H9 (cell line): ENCODE measurements at regions not wholly inside any gene's neighbourhood (a gene's known extent, or its start where the extent isn't known, plus 50 kb on each side); places are given as distances from the start of the nearest gene placed in this dataset.

Experiments used
- DNase-seq: peaks from one replicate; pipeline ENCODE4 v3.0.0-alpha.2; 2017
- H2AFZ ChIP-seq: one replicate; pipeline ENCODE4 v1.6.1; 2013; ENCODE audit warnings: mild to moderate bottlenecking, low read length, control low read depth, moderate library complexity
- H2AK5ac ChIP-seq: 2 replicates; pipeline ENCODE4 v1.6.1; 2013; ENCODE audit warnings: low read length, control low read depth, mixed read lengths; ENCODE audit not compliant: insufficient read length
- H2BK120ac ChIP-seq: one replicate; pipeline ENCODE4 v1.6.1; 2013; ENCODE audit warnings: low read depth, mild to moderate bottlenecking, low read length, control low read depth, inconsistent platforms; ENCODE audit not compliant: poor library complexity, severe bottlenecking
- H2BK12ac ChIP-seq: 2 replicates; pipeline ENCODE4 v1.6.1; 2013; ENCODE audit warnings: low read length, control low read depth, mixed read lengths, low read depth; ENCODE audit not compliant: insufficient read length
- H2BK15ac ChIP-seq: 2 replicates; pipeline ENCODE4 v1.6.1; 2013; ENCODE audit warnings: low read depth, low read length, control low read depth
- H2BK20ac ChIP-seq: one replicate; pipeline ENCODE4 v1.6.1; 2013; ENCODE audit warnings: low read depth, mild to moderate bottlenecking, low read length, control low read depth, inconsistent platforms; ENCODE audit not compliant: poor library complexity, severe bottlenecking
- H2BK5ac ChIP-seq: 2 replicates; pipeline ENCODE4 v1.6.1; 2013; ENCODE audit warnings: low read length, control low read depth, mixed read lengths; ENCODE audit not compliant: insufficient read length
- H3K14ac ChIP-seq: 2 replicates; pipeline ENCODE4 v1.6.1; 2013; ENCODE audit warnings: low read length, control low read depth; ENCODE audit not compliant: insufficient read depth
- H3K18ac ChIP-seq: 2 replicates; pipeline ENCODE4 v1.6.1; 2013; ENCODE audit warnings: low read depth, mild to moderate bottlenecking, mixed read lengths, low read length, control low read depth; ENCODE audit not compliant: insufficient read length
- H3K23ac ChIP-seq: 2 replicates; pipeline ENCODE4 v1.6.1; 2013; ENCODE audit warnings: low read length, control low read depth, mixed read lengths, low read depth; ENCODE audit not compliant: insufficient read length
- H3K23me2 ChIP-seq: 2 replicates; pipeline ENCODE4 v1.6.1; 2013; ENCODE audit warnings: low read depth, mild to moderate bottlenecking, mixed read lengths, low read length, control low read depth; ENCODE audit not compliant: insufficient read length, poor library complexity, severe bottlenecking
- H3K27ac ChIP-seq: 2 replicates; pipeline ENCODE4 v1.5.1; 2013; ENCODE audit warnings: low read length, control low read depth, mixed read lengths, low read depth; ENCODE audit not compliant: insufficient read length
- H3K27me3 ChIP-seq: 2 replicates; pipeline ENCODE4 v1.6.1; 2013; ENCODE audit warnings: low read length, control low read depth, inconsistent platforms; ENCODE audit not compliant: insufficient read depth
- H3K4ac ChIP-seq: 2 replicates; pipeline ENCODE4 v1.6.1; 2013; ENCODE audit warnings: low read depth, mild to moderate bottlenecking, control low read depth, inconsistent platforms, low read length, moderate library complexity
- H3K4me1 ChIP-seq: 2 replicates; pipeline ENCODE4 v1.6.1; 2013; ENCODE audit warnings: low read length, control low read depth, inconsistent platforms; ENCODE audit not compliant: insufficient read depth
- H3K4me2 ChIP-seq: 2 replicates; pipeline ENCODE4 v1.6.1; 2013; ENCODE audit warnings: low read length, control low read depth, mixed read lengths; ENCODE audit not compliant: insufficient read length, insufficient read depth
- H3K56ac ChIP-seq: 2 replicates; pipeline ENCODE4 v1.6.1; 2013; ENCODE audit warnings: low read depth, mild to moderate bottlenecking, mixed read lengths, low read length, control low read depth; ENCODE audit not compliant: insufficient read length
- H3K79me1 ChIP-seq: 2 replicates; pipeline ENCODE4 v1.6.1; 2013; ENCODE audit warnings: low read depth, mild to moderate bottlenecking, moderate library complexity, low read length, control low read depth, inconsistent platforms; ENCODE audit not compliant: insufficient read depth, poor library complexity, severe bottlenecking
- H3K79me2 ChIP-seq: 2 replicates; pipeline ENCODE4 v1.6.1; 2013; ENCODE audit warnings: low read length, control low read depth, inconsistent platforms; ENCODE audit not compliant: insufficient read depth
- H3K9ac ChIP-seq: 2 replicates; pipeline ENCODE4 v1.6.1; 2013; ENCODE audit warnings: low read length, control low read depth, mixed read lengths; ENCODE audit not compliant: insufficient read length; ENCODE audit errors: extremely low read depth
- H3K9me3 ChIP-seq: one replicate; pipeline ENCODE4 v1.6.1; 2013; ENCODE audit warnings: low read depth, low read length, inconsistent platforms; ENCODE audit not compliant: control insufficient read depth
- H3T11ph ChIP-seq: one replicate; pipeline ENCODE4 v1.6.1; 2013; ENCODE audit warnings: mild to moderate bottlenecking, low read length, control low read depth, inconsistent platforms
- H4K20me1 ChIP-seq: one replicate; pipeline ENCODE4 v1.6.1; 2013; ENCODE audit not compliant: control insufficient read depth, insufficient read length, insufficient read depth
- H4K5ac ChIP-seq: 2 replicates; pipeline ENCODE4 v1.6.1; 2013; ENCODE audit warnings: low read depth, mild to moderate bottlenecking, mixed read lengths, low read length, control low read depth; ENCODE audit not compliant: insufficient read length
- H4K8ac ChIP-seq: replicated peaks from 2 replicates; pipeline ENCODE4 v1.6.1; 2013; ENCODE audit warnings: low read length, control low read depth, mixed read lengths, low read depth; ENCODE audit not compliant: insufficient read length
- H4K91ac ChIP-seq: 2 replicates; pipeline ENCODE4 v1.6.1; 2013; ENCODE audit warnings: low read depth, mild to moderate bottlenecking, moderate library complexity, mixed read lengths, low read length, control low read depth; ENCODE audit not compliant: insufficient read length
- H3K27ac Mint-ChIP-seq, 3 experiments: 2 replicates in 2 of 3; 3 replicates in 1 of 3; pipeline ENCODE4 v1.8.0; 2020 to 2021; ENCODE audit warnings: mixed read lengths in 3 of 3, mild to moderate bottlenecking in 1 of 3, moderate library complexity in 1 of 3
- H3K27me3 Mint-ChIP-seq: 2 replicates; pipeline ENCODE4 v1.8.0; 2021; ENCODE audit warnings: low read depth, mild to moderate bottlenecking, moderate library complexity, mixed read lengths
- H3K36me3 Mint-ChIP-seq, 3 experiments: 2 replicates in 2 of 3; 3 replicates in 1 of 3; pipeline ENCODE4 v1.8.0; 2020 to 2021; ENCODE audit warnings: low read depth in 3 of 3, mixed read lengths in 3 of 3; ENCODE audit not compliant: insufficient read depth in 1 of 3
- H3K4me1 Mint-ChIP-seq, 2 experiments: 2 replicates each; pipeline ENCODE4 v1.8.0; 2020; ENCODE audit warnings: mixed read lengths in 2 of 2
- H3K4me3 Mint-ChIP-seq, 2 experiments: 2 replicates in 1 of 2; 3 replicates in 1 of 2; pipeline ENCODE4 v1.8.0; 2020 to 2021; ENCODE audit warnings: mild to moderate bottlenecking in 2 of 2, mixed read lengths in 2 of 2, moderate library complexity in 1 of 2
- H3K9me3 Mint-ChIP-seq, 2 experiments: 2 replicates in 1 of 2; 3 replicates in 1 of 2; pipeline ENCODE4 v1.8.0; 2020; ENCODE audit warnings: mild to moderate bottlenecking in 2 of 2, mixed read lengths in 2 of 2, moderate library complexity in 1 of 2
- WGBS: extraction: QIAGEN DNeasy Blood & Tissue Kit; methylation state at CpG from one replicate; pipeline ENCODE4 v1.1.7; 2013; ENCODE audit warnings: missing lambda C conversion rate, low lambda C conversion rate, mixed read lengths; ENCODE audit not compliant: insufficient read length; ENCODE audit errors: extremely low coverage; 5-methylcytosine and 5-hydroxymethylcytosine counted together
- TF ChIP-seq, protein P1 (sequence below): fragments of 200-600 bp; sonication (generic); conservative IDR thresholded peaks from 3 replicates; pipeline ENCODE4 v1.8.0; 2021; ENCODE audit warnings: antibody characterized with exemption, mild to moderate bottlenecking

DNA sequence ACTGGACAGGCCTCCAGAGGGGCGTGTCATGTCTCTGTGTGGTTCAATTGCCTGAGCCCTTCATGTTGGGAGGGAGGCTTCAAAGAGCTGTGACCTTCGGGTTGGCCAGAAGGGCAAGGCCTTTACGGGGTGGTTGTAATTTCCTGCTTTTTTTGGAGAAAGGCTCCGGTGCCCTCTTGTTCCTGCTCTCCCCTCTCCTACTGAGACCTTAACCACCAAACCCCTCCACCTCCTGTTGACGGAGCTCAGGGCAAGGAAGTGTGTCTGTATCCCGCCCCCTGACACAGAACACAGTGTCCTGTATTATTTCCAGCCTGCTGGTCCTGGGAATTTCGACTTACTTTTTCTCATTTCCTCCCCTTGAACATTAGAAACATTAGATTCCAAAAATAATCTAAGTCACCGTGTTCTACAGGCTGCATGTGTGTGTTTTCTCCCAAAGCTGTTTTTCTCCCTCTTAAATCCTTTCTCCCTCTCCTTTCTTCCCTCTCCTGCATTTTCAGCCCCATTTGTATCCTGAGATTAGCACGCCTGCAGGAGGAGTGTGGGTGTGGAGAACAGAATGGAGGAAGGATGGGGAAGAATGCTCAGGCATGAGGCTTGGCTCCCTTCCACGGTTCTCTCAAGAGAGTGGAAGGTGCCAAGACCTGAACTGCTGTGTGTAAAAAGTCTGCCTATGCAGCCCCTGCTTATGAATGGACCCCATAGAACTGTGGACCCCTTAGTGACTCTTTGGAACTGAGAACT lies 285.4 kb upstream of the ROPN1 start:
- H3K4ac ChIP-seq, result no peak overlapping the region
- no peak overlapping the region for H3K56ac ChIP-seq
- H3K79me1 ChIP-seq, result no peaks in the 10 kb centered on the region
- H3K27me3 ChIP-seq, result no peaks in the 10 kb centered on the region
- no peaks in the 10 kb centered on the region for H3K9me3 Mint-ChIP-seq
- H3K23ac ChIP-seq, result no peak overlapping the region
- no peak overlapping the region for H3K4me3 Mint-ChIP-seq
- H3K79me2 ChIP-seq, result no peaks in the 10 kb centered on the region
- H3K27ac Mint-ChIP-seq, result peak overlapping the region in 2 of 3 experiments; percentile 26 to 64; a peak in 3 of 7 replicates
- no peak overlapping the region for H4K5ac ChIP-seq
- H2BK5ac ChIP-seq, result no peak overlapping the region
- no peak overlapping the region for H3K14ac ChIP-seq
- H3K27ac ChIP-seq, result no peak overlapping the region
- TF ChIP-seq, protein P1, sequence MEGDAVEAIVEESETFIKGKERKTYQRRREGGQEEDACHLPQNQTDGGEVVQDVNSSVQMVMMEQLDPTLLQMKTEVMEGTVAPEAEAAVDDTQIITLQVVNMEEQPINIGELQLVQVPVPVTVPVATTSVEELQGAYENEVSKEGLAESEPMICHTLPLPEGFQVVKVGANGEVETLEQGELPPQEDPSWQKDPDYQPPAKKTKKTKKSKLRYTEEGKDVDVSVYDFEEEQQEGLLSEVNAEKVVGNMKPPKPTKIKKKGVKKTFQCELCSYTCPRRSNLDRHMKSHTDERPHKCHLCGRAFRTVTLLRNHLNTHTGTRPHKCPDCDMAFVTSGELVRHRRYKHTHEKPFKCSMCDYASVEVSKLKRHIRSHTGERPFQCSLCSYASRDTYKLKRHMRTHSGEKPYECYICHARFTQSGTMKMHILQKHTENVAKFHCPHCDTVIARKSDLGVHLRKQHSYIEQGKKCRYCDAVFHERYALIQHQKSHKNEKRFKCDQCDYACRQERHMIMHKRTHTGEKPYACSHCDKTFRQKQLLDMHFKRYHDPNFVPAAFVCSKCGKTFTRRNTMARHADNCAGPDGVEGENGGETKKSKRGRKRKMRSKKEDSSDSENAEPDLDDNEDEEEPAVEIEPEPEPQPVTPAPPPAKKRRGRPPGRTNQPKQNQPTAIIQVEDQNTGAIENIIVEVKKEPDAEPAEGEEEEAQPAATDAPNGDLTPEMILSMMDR, result no peak
- no peaks in the 10 kb centered on the region for H3K36me3 Mint-ChIP-seq
- no peak overlapping the region for H2BK15ac ChIP-seq
- H3K4me1 ChIP-seq, result no peaks in the 10 kb centered on the region
- peaks cover 3% of the 10 kb centered on the region for H4K20me1 ChIP-seq
- no peaks in the 10 kb centered on the region for H3K9me3 ChIP-seq
- DNase-seq, result no peak
- no peak overlapping the region for H3K9ac ChIP-seq
- no peak overlapping the region for H3K18ac ChIP-seq
- H3T11ph ChIP-seq, result no peak overlapping the region
- no peaks in the 10 kb centered on the region for H3K23me2 ChIP-seq
- no CpG with 5 or more reads among the region's 10 CpGs for WGBS
- no peak overlapping the region for H2AFZ ChIP-seq
- H3K4me1 Mint-ChIP-seq, result peaks cover 8% of the 10 kb centered on the region in 2 experiments
- H2BK120ac ChIP-seq, result no peak overlapping the region
- no peak overlapping the region for H2AK5ac ChIP-seq
- no peak overlapping the region for H4K8ac ChIP-seq
- H4K91ac ChIP-seq, result no peak overlapping the region
- H2BK12ac ChIP-seq, result no peak overlapping the region
- no peak overlapping the region for H2BK20ac ChIP-seq
- no peak overlapping the region for H3K4me2 ChIP-seq
- no peaks in the 10 kb centered on the region for H3K27me3 Mint-ChIP-seq
